ENCODE measurements at regions not wholly inside any gene's neighbourhood (a gene's known extent, or its start where the extent isn't known, plus 50 kb on each side); places are given as distances from the start of the nearest gene placed in this dataset.

GRCh38 chr3:193808317-193808716, 215.3 kb downstream of the OPA1 start:
- no peak for TF ChIP-seq POLR2A (IDR thresholded peaks at IDR 0.05; ENCODE audit: low read depth, low read length)
- no peak for TF ChIP-seq POU2F2 (IDR thresholded peaks at IDR 0.05; ENCODE audit: low read depth, low read length)
- TF ChIP-seq POLR2AphosphoS5 (IDR thresholded peaks at IDR 0.05; ENCODE audit: low read depth, low read length) = no peak
- no peak for TF ChIP-seq SPI1 (IDR thresholded peaks at IDR 0.05; ENCODE audit: low read depth, low read length)
- no peak for TF ChIP-seq TAF1 (IDR thresholded peaks at IDR 0.05; ENCODE audit: low read depth, low read length)
